Fibroblast of mammary gland (primary cell): ENCODE measurements at regions not wholly inside any gene's neighbourhood (a gene's known extent, or its start where the extent isn't known, plus 50 kb on each side); places are given as distances from the start of the nearest gene placed in this dataset.
A peak's percentile ranks its signal among the peaks of the same experiment; 100 is the strongest.

ENCODE experiments used
- DNase-seq: peaks from one replicate; pipeline ENCODE4 v3.0.0-alpha.2; 2010; ENCODE audit warnings: low read depth
- H3K4me3 ChIP-seq: 2 replicates; pipeline ENCODE4 v1.5.1; 2011; ENCODE audit warnings: low read depth, mild to moderate bottlenecking, low read length, moderate library complexity; ENCODE audit not compliant: control insufficient read depth
- TF ChIP-seq, protein P1 (sequence below): conservative IDR thresholded peaks from 2 replicates; pipeline ENCODE4 v1.5.1; 2011; ENCODE audit warnings: low read depth, low read length, inconsistent platforms; ENCODE audit not compliant: control insufficient read depth, insufficient read depth

GRCh38 chr4:128358231-128358912 is 70.8 kb upstream of the PGRMC2 start:
- TF ChIP-seq, protein P1, sequence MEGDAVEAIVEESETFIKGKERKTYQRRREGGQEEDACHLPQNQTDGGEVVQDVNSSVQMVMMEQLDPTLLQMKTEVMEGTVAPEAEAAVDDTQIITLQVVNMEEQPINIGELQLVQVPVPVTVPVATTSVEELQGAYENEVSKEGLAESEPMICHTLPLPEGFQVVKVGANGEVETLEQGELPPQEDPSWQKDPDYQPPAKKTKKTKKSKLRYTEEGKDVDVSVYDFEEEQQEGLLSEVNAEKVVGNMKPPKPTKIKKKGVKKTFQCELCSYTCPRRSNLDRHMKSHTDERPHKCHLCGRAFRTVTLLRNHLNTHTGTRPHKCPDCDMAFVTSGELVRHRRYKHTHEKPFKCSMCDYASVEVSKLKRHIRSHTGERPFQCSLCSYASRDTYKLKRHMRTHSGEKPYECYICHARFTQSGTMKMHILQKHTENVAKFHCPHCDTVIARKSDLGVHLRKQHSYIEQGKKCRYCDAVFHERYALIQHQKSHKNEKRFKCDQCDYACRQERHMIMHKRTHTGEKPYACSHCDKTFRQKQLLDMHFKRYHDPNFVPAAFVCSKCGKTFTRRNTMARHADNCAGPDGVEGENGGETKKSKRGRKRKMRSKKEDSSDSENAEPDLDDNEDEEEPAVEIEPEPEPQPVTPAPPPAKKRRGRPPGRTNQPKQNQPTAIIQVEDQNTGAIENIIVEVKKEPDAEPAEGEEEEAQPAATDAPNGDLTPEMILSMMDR: no peak
- DNase-seq: peak; percentile 91
- no peak overlapping the region for H3K4me3 ChIP-seq

GRCh38 chr4:128357286-128357685 is 69.7 kb upstream of the PGRMC2 start:
- TF ChIP-seq, protein P1: no peak
- no peak for DNase-seq
- H3K4me3 ChIP-seq: no peak overlapping the region

DNA sequence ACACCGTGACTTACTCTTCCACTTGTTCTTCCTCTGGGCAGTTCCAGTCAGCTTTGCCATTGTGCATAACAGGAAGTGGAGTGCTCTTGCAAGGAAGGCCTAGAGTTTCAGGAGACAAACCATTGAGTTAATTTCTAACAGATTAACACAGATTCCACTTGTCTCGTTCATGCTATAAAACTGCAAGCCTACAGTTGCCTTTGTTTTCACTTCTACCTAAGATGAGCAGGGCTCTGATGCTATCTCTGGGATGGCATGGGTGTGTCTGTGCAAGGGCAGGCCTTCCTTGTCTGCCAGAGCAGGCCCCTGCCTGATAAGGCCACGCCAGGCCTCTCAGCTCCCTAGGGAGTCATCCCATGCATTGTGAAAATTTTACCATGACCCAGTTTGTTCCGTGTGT is 67.7 kb upstream of the PGRMC2 start:
- no peak for DNase-seq
- H3K4me3 ChIP-seq: no peak overlapping the region
- TF ChIP-seq, protein P1: no peak

GRCh38 chr4:128354205-128354821 is 66.7 kb upstream of the PGRMC2 start:
- TF ChIP-seq, protein P1: no peak
- H3K4me3 ChIP-seq: no peak overlapping the region
- DNase-seq: peak; percentile 77

DNA sequence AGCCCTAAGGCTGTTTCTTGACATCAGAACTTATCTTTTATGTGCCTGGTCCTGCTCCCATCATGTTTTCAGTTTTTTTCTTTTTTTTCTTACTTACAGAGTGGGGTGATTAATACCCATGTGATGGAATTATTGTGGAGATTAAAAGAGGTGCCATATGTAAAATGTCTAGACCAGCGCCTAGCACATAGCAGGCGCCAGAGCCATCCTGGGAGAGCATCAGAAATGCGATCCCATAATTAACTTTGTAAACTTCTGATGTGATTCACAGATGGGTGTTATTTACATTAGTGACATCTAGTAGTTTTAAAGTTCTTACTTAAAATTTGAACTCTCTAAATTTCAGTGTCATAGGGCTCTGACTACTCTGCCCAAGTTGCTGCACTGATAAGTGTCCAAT is 66.2 kb upstream of the PGRMC2 start:
- no peak for DNase-seq
- TF ChIP-seq, protein P1: no peak
- H3K4me3 ChIP-seq: no peak overlapping the region

GRCh38 chr4:128351502-128351901 is 63.9 kb upstream of the PGRMC2 start:
- no peak for DNase-seq
- TF ChIP-seq, protein P1: no peak
- H3K4me3 ChIP-seq: no peak overlapping the region

DNA sequence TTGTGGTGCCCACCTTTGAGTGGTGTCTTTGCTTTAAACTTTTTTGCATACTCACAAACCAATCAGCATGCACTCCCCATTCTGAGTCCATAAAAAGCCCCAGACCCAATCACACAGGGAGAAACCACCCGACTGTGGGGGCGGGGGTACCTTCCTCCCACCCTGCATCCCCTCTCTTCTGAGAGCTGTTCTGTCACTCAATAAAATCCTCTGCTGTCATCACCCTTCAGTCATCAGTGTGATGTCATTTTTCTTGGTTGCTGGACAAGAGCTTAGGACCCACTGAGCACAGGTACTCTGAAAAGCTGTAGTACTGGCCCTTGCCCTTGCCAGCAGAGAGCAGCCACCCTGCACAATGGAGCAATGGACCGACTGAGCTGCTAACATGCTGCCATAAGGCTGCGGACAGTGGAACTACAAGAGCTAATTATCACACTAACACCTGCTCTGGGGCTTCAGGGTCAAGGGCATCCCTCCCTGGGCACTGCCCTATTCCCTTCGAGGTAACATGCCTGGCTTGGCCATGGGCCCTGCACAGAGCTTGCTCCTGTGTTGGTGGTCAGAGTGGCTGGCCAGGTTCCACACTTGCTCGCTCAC is 62.9 kb upstream of the PGRMC2 start:
- no peak for DNase-seq
- TF ChIP-seq, protein P1: no peak

More for the DNA sequence above, 62.9 kb upstream of the PGRMC2 start:
- H3K4me3 ChIP-seq: no peak overlapping the region
